ENCODE measurements at regions not wholly inside any gene's neighbourhood (a gene's known extent, or its start where the extent isn't known, plus 50 kb on each side); places are given as distances from the start of the nearest gene placed in this dataset.
A peak's percentile ranks its signal among the peaks of the same experiment; 100 is the strongest.

GRCh38 chr4:3818371-3818770, 52.2 kb downstream of the ADRA2C start:
- DNase-seq: no peak

DNA sequence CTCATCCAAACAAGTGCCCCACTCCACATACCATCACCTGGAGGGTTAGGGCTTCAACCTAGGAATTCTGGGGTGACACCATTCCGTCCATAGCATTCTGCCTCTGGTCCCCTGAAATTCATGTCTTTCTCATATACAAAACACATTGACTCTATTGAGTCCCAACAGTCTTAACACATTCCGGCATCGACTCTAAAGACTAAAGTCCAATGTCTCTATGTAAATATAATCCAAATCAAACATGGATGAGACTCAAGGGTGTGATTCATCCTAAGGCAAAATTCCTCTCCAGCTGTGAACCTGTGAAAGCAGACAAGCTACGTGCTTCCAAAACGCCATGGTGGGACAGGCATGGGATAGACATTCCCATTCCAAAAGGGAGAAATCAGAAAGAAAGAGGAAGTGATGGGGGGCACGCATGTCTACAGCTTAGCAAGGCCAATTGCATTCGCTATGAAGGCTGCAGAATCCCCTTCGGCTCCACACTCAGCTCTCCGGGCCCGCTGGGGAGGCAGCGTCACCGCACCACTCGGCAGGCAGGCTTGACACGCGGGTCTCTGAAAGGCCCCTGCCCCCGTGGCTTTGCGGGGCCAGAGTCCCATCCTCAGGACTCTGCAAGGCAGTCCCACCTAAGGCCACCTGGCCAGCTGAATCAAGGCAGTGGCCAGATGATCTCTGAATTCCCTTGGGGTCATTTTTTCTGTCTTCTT, 53.2 kb downstream of the ADRA2C start:
- no peak for DNase-seq

DNA sequence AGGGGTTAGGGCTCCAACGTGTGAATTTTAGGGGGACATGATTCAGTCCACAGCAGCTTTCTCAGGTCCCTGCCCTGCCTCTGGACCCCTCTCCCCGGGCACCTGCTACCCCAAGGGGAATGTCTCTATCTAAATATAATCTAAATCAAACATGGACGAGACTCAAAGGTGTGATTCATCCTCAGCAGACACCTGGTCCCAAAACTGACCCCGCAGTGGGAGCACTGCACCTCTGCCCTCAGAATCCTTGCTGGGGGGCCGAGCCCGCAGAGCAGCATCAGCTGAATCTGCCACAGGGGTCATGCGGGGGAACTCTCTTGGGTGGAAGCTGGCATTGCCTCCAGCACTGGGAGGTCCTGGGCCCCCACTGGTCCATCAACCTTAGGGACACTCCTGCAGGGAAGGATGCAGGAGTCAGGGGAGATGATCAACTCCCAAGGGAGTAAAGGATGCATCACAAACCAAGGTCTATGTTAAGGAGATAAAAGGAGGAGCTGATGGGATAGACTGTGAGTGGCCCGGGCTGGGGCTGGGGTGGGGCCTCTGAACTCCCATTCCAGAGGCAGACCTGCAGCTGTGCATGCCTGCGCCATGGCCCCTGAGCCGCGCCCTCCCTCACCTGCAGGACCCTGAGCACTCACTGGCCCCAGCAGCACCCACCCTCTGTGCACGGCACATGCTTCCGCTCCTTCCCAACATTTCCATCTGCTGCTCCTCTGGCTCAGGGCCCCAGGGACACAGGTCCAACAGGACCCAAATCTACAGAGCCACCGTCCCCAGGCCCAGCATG, 54.0 kb downstream of the ADRA2C start:
- no peak for DNase-seq

GRCh38 chr4:3820806-3821579, 54.8 kb downstream of the ADRA2C start:
- no peak for DNase-seq

DNA sequence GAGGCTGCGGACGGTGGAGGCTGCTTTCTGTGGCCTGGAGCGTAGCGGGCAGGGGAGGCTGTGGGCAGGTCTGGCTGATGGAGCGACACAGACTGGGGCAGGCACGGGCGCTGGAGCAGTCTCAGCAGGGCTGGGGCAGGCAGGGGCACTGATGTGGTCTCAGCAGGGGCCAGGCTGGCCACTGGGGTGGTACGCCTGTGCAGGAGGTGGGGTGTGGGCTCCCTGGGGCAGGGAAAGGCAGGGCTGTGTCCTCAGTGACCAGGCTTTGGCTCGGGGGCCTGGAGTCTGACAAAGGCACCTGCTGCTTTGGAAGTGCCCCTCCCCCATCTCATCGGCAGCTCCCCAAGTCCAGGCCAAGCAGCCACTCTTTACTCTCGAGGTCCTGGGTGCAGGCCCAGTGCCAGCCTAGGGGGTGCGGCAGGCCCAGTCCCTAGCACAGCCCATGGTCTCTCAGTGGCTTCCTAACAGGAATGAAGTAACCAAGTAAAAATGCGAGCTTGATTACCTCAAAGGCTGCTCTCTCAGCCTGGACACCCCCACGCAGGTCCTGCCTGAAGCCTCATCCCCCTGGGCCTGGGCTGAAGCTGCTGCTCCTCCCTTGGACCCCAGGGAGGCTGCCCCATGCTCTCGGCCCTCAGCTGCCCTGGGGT, 55.5 kb downstream of the ADRA2C start:
- DNase-seq: no peak

- peak in 2 of 3 donors; percentile 7 to 60 for DNase-seq
Observed at GRCh38 chr4:3822230-3822947, 56.2 kb downstream of the ADRA2C start.

- no peak for DNase-seq
Observed at GRCh38 chr4:3823496-3824341, 57.5 kb downstream of the ADRA2C start.

- DNase-seq: no peak
Observed at GRCh38 chr4:3824521-3825270, 58.5 kb downstream of the ADRA2C start.

GRCh38 chr4:3825530-3825929, 59.3 kb downstream of the ADRA2C start:
- DNase-seq: no peak

GRCh38 chr4:3826247-3827172, 60.3 kb downstream of the ADRA2C start:
- no peak for DNase-seq

DNA sequence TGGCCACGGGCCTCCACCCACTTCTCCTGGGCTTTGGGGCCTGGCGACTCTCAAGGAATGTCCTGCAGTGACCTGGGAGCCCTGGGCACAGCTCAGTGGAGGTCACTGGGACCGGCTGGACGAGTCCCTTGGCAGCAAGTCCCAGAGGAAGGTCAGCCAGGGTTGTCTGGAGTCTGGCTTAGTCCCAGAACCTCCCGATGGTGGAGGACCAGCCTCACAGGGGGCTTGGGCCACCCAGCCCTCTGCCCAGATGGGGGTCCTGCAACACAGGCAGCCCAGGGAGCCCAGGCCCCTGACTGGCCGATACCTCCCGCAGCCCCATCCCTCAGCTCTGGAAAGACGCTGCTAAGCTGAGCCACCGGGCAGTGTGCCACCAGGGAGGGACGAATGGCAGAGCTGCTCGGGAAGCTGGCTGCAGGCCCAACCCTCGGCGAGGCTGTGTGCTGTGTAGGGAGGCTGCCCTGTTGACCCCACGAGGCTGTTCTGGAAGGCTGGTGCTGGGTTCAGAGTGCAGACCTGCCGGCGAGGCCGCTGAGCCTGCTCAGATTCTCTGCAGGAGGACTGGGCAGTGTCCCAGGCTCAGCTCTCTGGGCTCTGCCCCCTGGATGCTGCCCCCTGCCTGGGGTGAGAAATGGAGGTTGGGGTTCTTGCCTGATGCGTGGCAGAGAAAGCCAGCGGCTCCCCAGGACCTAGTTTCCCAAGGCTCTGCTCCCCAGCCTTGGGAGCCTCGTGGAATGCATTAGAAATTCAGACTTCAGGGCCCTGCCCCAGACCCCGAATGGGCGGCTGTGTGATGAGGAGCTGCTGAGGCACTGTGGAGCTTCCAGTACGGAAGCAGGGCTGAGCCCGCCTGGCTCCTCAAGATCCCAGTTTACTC, 61.7 kb downstream of the ADRA2C start:
- peak; percentile 56 to 76 (median 59) for DNase-seq

DNA sequence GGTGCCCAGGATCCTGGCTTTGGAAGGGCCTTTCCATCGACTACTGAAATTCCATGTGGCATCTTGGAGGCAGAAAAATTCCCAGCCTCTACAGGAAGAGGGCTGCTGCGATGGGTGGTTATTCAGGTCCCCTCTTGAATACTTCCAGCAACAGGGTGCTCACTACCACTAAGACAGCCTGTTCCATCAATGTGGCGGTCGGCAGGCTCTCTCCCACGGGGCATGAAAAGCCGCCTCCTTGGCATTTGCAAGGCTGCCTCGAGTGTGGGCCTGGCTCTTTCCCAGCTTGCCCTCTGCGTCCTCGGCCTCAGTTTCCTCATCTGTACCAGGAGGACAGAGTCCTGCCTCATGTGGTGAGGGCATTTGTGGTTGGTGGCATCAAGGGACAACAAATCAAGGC, 62.4 kb downstream of the ADRA2C start:
- no peak for DNase-seq

GRCh38 chr4:3829211-3829955, 63.2 kb downstream of the ADRA2C start:
- DNase-seq: no peak

DNA sequence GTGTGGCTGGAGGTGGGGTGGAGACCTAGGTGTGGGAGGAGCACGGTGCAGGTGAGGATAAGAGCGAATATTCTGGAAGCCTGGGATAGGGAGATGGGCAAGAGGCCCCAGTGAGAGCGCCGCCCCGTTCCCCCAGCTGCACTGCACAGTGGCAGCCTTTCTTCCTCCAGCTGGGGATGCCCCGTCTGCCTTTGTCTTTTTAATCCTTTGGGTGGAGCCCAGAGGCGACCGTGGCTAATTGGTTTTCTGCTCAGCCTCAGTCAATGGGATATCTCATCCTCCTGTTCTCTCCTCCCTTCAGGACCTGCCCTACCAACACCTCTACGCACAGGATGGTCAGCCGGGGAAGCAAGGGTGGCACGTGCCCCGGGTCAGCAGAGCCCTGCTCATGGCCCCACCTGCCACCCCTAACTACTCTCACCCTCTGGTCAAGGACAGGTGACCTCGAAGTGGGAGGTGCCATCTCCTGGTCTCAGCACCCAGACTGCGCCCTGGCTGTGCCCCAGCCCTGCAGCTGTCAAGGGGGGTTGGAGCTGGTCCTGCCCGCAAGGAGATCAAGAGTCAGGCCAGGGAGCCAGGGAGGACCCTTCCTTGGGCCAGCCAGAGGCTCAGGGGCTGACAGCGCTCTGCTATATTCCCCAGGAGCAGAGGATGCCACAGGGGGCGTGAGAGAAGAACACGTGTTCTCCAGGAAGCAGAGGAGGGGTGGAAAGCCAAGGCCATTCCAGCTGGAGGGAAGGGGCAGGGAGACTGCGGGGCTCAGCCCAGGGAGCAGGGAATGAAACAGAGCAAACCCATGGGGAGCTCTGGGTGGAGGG, 64.0 kb downstream of the ADRA2C start:
- DNase-seq: peak; percentile 24 to 73 (median 28)

DNA sequence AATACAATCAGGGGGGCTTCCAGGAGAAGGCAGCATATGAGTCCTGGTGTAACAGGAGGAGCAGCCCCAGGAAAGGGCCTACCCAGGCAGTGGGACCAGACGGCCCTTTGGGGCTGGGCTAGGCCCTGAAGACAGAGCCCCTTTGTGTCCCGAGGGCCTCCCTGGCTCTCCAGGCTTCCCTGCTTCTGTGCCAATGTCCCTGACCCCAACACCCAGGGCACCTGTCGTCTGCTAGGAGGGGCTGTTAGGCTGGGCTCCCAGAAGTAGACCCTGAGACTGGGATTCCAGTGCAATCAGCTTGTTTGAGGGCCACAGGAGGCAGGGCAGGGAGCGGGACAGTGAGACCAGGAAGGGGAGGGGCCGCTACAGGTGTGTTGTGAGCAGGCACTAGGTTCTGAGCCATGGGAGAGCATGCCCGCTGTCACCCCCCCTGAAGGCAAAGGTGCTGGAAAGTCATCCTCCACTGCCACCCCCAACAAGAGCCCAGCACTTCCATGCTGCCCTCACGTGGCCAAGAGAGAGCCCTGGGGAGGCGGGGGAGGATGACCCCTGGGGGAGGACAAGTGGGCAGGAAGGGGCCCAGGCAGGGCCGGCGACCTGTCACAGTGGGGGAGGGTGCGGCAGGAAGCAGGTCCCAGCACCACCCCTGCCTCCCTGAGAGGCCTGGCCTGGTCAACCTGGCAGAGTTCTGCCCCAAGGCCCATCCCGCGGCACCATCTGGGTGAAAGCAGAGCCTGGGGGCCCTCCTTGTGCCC, 64.8 kb downstream of the ADRA2C start:
- DNase-seq: no peak

All from muscle of back (tissue), 3 donors.